ENCODE measurements at regions not wholly inside any gene's neighbourhood (a gene's known extent, or its start where the extent isn't known, plus 50 kb on each side); places are given as distances from the start of the nearest gene placed in this dataset.

DNA sequence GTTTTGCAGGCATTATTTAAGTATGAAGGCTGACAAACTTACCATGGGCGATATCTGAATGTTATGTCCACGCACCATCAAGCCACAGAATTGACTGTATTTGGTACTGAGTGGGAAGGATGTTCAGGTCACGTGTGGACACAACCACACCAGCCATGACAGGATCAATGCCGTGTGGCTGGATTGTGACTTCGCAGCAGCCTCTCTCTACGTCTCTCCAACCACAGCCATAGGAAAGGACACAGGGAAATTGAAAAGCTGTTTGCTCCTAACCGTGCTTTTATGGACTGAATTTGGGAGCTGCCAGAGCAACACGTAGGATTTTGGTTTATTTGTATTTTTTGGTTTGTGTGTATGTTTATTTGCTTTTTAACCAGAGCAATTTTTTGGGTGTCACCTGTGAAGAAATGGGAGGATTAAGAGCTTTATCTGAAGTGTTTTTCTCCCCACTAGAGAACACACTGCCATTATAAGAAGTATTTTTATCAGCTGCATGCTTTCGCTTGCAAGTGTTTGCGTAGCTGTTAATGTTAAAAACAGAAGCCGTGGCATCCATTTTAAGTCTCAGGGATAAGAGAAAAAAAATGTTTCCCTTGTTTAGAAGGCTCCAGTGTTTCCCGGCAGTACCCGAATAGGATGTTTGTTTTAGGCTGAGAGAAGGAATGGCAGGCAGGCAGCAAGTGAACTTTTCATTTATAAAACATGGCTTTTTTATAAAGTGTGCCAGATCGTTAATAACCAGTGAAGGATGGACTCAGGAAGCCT, 401.1 kb upstream of the NFE2L3 start:
- no peak for TF ChIP-seq CTCF (IDR thresholded peaks at IDR 0.05)
- no peak for TF ChIP-seq POLR2A (IDR thresholded peaks at IDR 0.05)
